ENCODE measurements at regions not wholly inside any gene's neighbourhood (a gene's known extent, or its start where the extent isn't known, plus 50 kb on each side); places are given as distances from the start of the nearest gene placed in this dataset.

GRCh38 chrX:129193357-129193756 lies 329.9 kb downstream of the SMARCA1 start:
- Histone ChIP-seq H3K9me2 (replicated peaks; ENCODE audit: insufficient read depth) (no peaks in the 10 kb centered on the region), H3K4me2 (no peak overlapping the region), H3K9me3 (ENCODE audit: low read depth) (no peaks in the 10 kb centered on the region), H3K27me3 (no peaks in the 10 kb centered on the region), H2AFZ (no peak overlapping the region), H3K27ac (no peak overlapping the region), H3K4me1 (ENCODE audit: insufficient read depth) (no peaks in the 10 kb centered on the region), H3K79me2 (no peaks in the 10 kb centered on the region), H3K4me3 (no peak overlapping the region), H3K36me3 (replicated peaks; ENCODE audit: insufficient read depth, low read depth) (no peaks in the 10 kb centered on the region), H4K20me1 (ENCODE audit: insufficient read depth, poor library complexity, severe bottlenecking) (no peaks in the 10 kb centered on the region)
- TF ChIP-seq CTCF (IDR thresholded peaks at IDR 0.05; ENCODE audit: poor library complexity) (no peak), EZH2phosphoT487 (IDR thresholded peaks at IDR 0.05; ENCODE audit: low read depth, severe bottlenecking, unreplicated experiment) (no peak), EZH2 (IDR thresholded peaks at IDR 0.05; ENCODE audit: borderline replicate concordance) (no peak)
- 80% methylated on average over 4 of the region's 4 CpGs for WGBS (ENCODE audit: low lambda C conversion rate, missing lambda C conversion rate)
- peak; percentile 6 for DNase-seq (ENCODE audit: low spot score)

- H2AFZ ChIP-seq: no peak overlapping the region
- H3K27ac ChIP-seq: no peak overlapping the region
- H3K27me3 ChIP-seq: no peaks in the 10 kb centered on the region
- no peaks in the 10 kb centered on the region for H3K4me1 ChIP-seq (ENCODE audit: insufficient read depth)
- DNase-seq (ENCODE audit: low spot score): no peak
- H3K36me3 ChIP-seq (replicated peaks; ENCODE audit: insufficient read depth, low read depth): no peaks in the 10 kb centered on the region
- no peaks in the 10 kb centered on the region for H4K20me1 ChIP-seq (ENCODE audit: insufficient read depth, poor library complexity, severe bottlenecking)
- no peak for TF ChIP-seq CTCF (IDR thresholded peaks at IDR 0.05; ENCODE audit: poor library complexity)
- TF ChIP-seq EZH2phosphoT487 (IDR thresholded peaks at IDR 0.05; ENCODE audit: low read depth, severe bottlenecking, unreplicated experiment): no peak
- no peak for TF ChIP-seq EZH2 (IDR thresholded peaks at IDR 0.05; ENCODE audit: borderline replicate concordance)
- no peaks in the 10 kb centered on the region for H3K9me3 ChIP-seq (ENCODE audit: low read depth)
- WGBS (ENCODE audit: low lambda C conversion rate, missing lambda C conversion rate): 51% methylated on average over 6 of the region's 6 CpGs
- no peak overlapping the region for H3K4me3 ChIP-seq
- H3K9me2 ChIP-seq (replicated peaks; ENCODE audit: insufficient read depth): no peaks in the 10 kb centered on the region
- no peaks in the 10 kb centered on the region for H3K79me2 ChIP-seq
- H3K4me2 ChIP-seq: no peak overlapping the region
These were observed 335.1 kb downstream of the SMARCA1 start for GRCh38 chrX:129188231-129188630.

GRCh38 chrX:129176710-129177109 lies 346.6 kb downstream of the SMARCA1 start:
- Histone ChIP-seq H4K20me1 (ENCODE audit: insufficient read depth, poor library complexity, severe bottlenecking) (no peaks in the 10 kb centered on the region), H3K79me2 (no peaks in the 10 kb centered on the region), H3K27me3 (no peaks in the 10 kb centered on the region), H3K4me1 (ENCODE audit: insufficient read depth) (no peaks in the 10 kb centered on the region), H3K4me2 (no peak overlapping the region), H2AFZ (no peak overlapping the region), H3K36me3 (replicated peaks; ENCODE audit: insufficient read depth, low read depth) (no peaks in the 10 kb centered on the region), H3K9me2 (replicated peaks; ENCODE audit: insufficient read depth) (no peaks in the 10 kb centered on the region), H3K9me3 (ENCODE audit: low read depth) (no peaks in the 10 kb centered on the region), H3K4me3 (no peak overlapping the region), H3K27ac (no peak overlapping the region)
- DNase-seq (ENCODE audit: low spot score): no peak
- TF ChIP-seq EZH2phosphoT487 (IDR thresholded peaks at IDR 0.05; ENCODE audit: low read depth, severe bottlenecking, unreplicated experiment) (no peak), EZH2 (IDR thresholded peaks at IDR 0.05; ENCODE audit: borderline replicate concordance) (no peak), CTCF (IDR thresholded peaks at IDR 0.05; ENCODE audit: poor library complexity) (no peak)

GRCh38 chrX:129161108-129161507 lies 362.2 kb downstream of the SMARCA1 start:
- H3K4me3 ChIP-seq: no peak overlapping the region
- H3K9me3 ChIP-seq (ENCODE audit: low read depth): no peaks in the 10 kb centered on the region
- DNase-seq (ENCODE audit: low spot score): no peak
- H3K4me2 ChIP-seq: no peak overlapping the region
- H3K36me3 ChIP-seq (replicated peaks; ENCODE audit: insufficient read depth, low read depth): no peaks in the 10 kb centered on the region
- no peaks in the 10 kb centered on the region for H3K4me1 ChIP-seq (ENCODE audit: insufficient read depth)
- H3K27me3 ChIP-seq: no peaks in the 10 kb centered on the region
- H2AFZ ChIP-seq: no peak overlapping the region
- H4K20me1 ChIP-seq (ENCODE audit: insufficient read depth, poor library complexity, severe bottlenecking): no peaks in the 10 kb centered on the region
- no peaks in the 10 kb centered on the region for H3K79me2 ChIP-seq
- H3K27ac ChIP-seq: no peak overlapping the region
- no peaks in the 10 kb centered on the region for H3K9me2 ChIP-seq (replicated peaks; ENCODE audit: insufficient read depth)
- no peak for TF ChIP-seq EZH2phosphoT487 (IDR thresholded peaks at IDR 0.05; ENCODE audit: low read depth, severe bottlenecking, unreplicated experiment)
- no peak for TF ChIP-seq CTCF (IDR thresholded peaks at IDR 0.05; ENCODE audit: poor library complexity)
- TF ChIP-seq EZH2 (IDR thresholded peaks at IDR 0.05; ENCODE audit: borderline replicate concordance): no peak

All from hepatocyte (in vitro differentiated cells).